ENCODE measurements at regions not wholly inside any gene's neighbourhood (a gene's known extent, or its start where the extent isn't known, plus 50 kb on each side); places are given as distances from the start of the nearest gene placed in this dataset.

GRCh38 chr12:85733221-85733840 is 102.9 kb downstream of the RASSF9 start:
- CTCF ChIA-PET, result no interaction called here
- no peaks in the 10 kb centered on the region for H3K27me3 Mint-ChIP-seq (ENCODE audit: unreplicated experiment)
- H3K4me3 Mint-ChIP-seq (ENCODE audit: low read depth, unreplicated experiment), result no peak overlapping the region
- no peaks in the 10 kb centered on the region for H3K36me3 Mint-ChIP-seq (ENCODE audit: insufficient read depth, unreplicated experiment)
- no TSS peak for BruUV-seq (replicated peaks)
- H3K4me1 Mint-ChIP-seq (ENCODE audit: low read depth, unreplicated experiment), result no peaks in the 10 kb centered on the region
- intact Hi-C loops (cut with micrococcal nuclease; ENCODE audit: unreplicated experiment), result no loop called here
- H3K27ac Mint-ChIP-seq (ENCODE audit: unreplicated experiment), result no peak overlapping the region
- TF ChIP-seq CTCF (IDR thresholded peaks at IDR 0.05; ENCODE audit: unreplicated experiment), result no peak
- H3K9me3 Mint-ChIP-seq (ENCODE audit: low read depth, unreplicated experiment), result no peaks in the 10 kb centered on the region
- no peak for DNase-seq

DNA sequence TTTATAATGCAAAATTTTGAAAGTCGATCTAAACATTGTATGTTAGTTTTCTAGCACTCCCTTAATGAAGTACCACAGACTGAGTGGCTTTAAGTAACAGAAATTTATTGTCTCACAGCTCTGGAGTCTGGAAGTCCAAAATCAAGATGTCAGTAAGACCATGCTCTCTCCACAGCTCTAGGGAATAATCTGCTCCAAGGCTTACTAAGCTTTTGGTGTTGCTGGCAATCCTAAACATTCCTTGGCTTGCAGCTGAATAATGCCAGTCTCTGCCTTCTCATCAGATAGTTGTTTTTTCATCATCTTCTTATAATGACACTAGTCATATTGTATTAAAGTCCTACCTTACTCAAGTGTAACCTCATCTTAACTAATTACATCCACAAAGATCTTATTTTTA is 102.2 kb downstream of the RASSF9 start:
- no peak for TF ChIP-seq CTCF (IDR thresholded peaks at IDR 0.05; ENCODE audit: unreplicated experiment)
- no peaks in the 10 kb centered on the region for H3K4me1 Mint-ChIP-seq (ENCODE audit: low read depth, unreplicated experiment)
- intact Hi-C loops (cut with micrococcal nuclease; ENCODE audit: unreplicated experiment), result no loop called here
- CTCF ChIA-PET, result interaction anchor here (0.7 kb wide), 1 partner anchor 207 kb away, joined by 3 read pairs; no protein-coding TSS in a partner anchor
- BruUV-seq (replicated peaks), result no TSS peak
- no peak overlapping the region for H3K27ac Mint-ChIP-seq (ENCODE audit: unreplicated experiment)
- no peaks in the 10 kb centered on the region for H3K27me3 Mint-ChIP-seq (ENCODE audit: unreplicated experiment)
- H3K9me3 Mint-ChIP-seq (ENCODE audit: low read depth, unreplicated experiment), result no peaks in the 10 kb centered on the region
- DNase-seq, result no peak
- H3K4me3 Mint-ChIP-seq (ENCODE audit: low read depth, unreplicated experiment), result no peak overlapping the region
- no peaks in the 10 kb centered on the region for H3K36me3 Mint-ChIP-seq (ENCODE audit: insufficient read depth, unreplicated experiment)

- no peaks in the 10 kb centered on the region for H3K36me3 Mint-ChIP-seq (ENCODE audit: insufficient read depth, unreplicated experiment)
- no TSS peak for BruUV-seq (replicated peaks)
- intact Hi-C loops (cut with micrococcal nuclease; ENCODE audit: unreplicated experiment), result no loop called here
- TF ChIP-seq CTCF (IDR thresholded peaks at IDR 0.05; ENCODE audit: unreplicated experiment), result no peak
- DNase-seq, result no peak
- no peak overlapping the region for H3K27ac Mint-ChIP-seq (ENCODE audit: unreplicated experiment)
- H3K4me3 Mint-ChIP-seq (ENCODE audit: low read depth, unreplicated experiment), result no peak overlapping the region
- H3K4me1 Mint-ChIP-seq (ENCODE audit: low read depth, unreplicated experiment), result no peaks in the 10 kb centered on the region
- CTCF ChIA-PET, result interaction anchor here (0.8 kb wide), 1 partner anchor 1675 kb away, joined by 3 read pairs; no protein-coding TSS in a partner anchor
- H3K27me3 Mint-ChIP-seq (ENCODE audit: unreplicated experiment), result no peaks in the 10 kb centered on the region
- peaks cover 2% of the 10 kb centered on the region for H3K9me3 Mint-ChIP-seq (ENCODE audit: low read depth, unreplicated experiment)
Observed at GRCh38 chr12:85740186-85740585, 96.0 kb downstream of the RASSF9 start.

DNA sequence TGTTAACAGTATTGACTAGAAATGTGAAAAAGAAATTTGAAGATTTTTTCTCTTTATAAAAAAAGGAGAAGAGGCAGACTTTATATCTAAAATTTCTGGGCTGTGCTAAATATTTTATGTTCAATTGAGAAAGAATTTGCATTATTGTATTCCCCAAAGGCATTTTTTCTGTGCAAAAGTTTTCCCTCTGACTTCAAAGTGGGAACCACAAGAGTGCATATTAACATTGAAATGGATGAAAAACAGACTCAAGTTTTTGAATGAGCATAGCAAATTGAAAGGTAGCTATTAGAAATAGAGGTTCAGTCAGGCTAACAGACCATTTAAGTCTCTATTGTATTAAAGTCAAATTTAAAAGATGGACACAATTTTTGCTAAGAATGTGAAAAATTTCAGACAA is 95.2 kb downstream of the RASSF9 start:
- no TSS peak for BruUV-seq (replicated peaks)
- intact Hi-C loops (cut with micrococcal nuclease; ENCODE audit: unreplicated experiment), result no loop called here
- no peak for TF ChIP-seq CTCF (IDR thresholded peaks at IDR 0.05; ENCODE audit: unreplicated experiment)
- H3K27me3 Mint-ChIP-seq (ENCODE audit: unreplicated experiment), result no peaks in the 10 kb centered on the region
- peaks cover 2% of the 10 kb centered on the region for H3K9me3 Mint-ChIP-seq (ENCODE audit: low read depth, unreplicated experiment)
- CTCF ChIA-PET, result interaction anchor here (0.8 kb wide), 1 partner anchor 1676 kb away, joined by 3 read pairs; no protein-coding TSS in a partner anchor
- H3K27ac Mint-ChIP-seq (ENCODE audit: unreplicated experiment), result no peak overlapping the region
- no peaks in the 10 kb centered on the region for H3K36me3 Mint-ChIP-seq (ENCODE audit: insufficient read depth, unreplicated experiment)
- H3K4me1 Mint-ChIP-seq (ENCODE audit: low read depth, unreplicated experiment), result no peaks in the 10 kb centered on the region
- no peak for DNase-seq
- H3K4me3 Mint-ChIP-seq (ENCODE audit: low read depth, unreplicated experiment), result no peak overlapping the region

Data from Calu3 (cell line).